Heart left ventricle (tissue), 16 donors: ENCODE measurements at regions not wholly inside any gene's neighbourhood (a gene's known extent, or its start where the extent isn't known, plus 50 kb on each side); places are given as distances from the start of the nearest gene placed in this dataset.

ENCODE experiments used
- ATAC-seq, 4 donors: fragments of 200-7000 bp; cut with Tn5 transposase; one replicate each; pipeline ENCODE4 v1.9.1; 2020 to 2022; ENCODE audit warnings: moderate library complexity in 4 of 4, mild to moderate bottlenecking in 3 of 4, moderate number of reproducible peaks in 1 of 4
- DNase-seq, 5 donors: peaks; one replicate each; pipeline ENCODE4 v3.0.0-alpha.2; 2020
- H3K27ac ChIP-seq, 12 donors: fragments of 200-600 bp; sonication (generic) in 4 of 12; one replicate each; pipeline versions ENCODE4 v1.5.0 to v1.8.0; 2016 to 2022; ENCODE audit warnings: mild to moderate bottlenecking in 2 of 12
- H3K27me3 ChIP-seq, 9 donors: fragments of 200-600 bp; sonication (generic) in 2 of 9; one replicate each; pipeline versions ENCODE4 v1.5.1 to v1.8.0; 2016 to 2022; ENCODE audit warnings: mild to moderate bottlenecking in 3 of 9
- H3K36me3 ChIP-seq, 9 donors: fragments of 200-600 bp; sonication (generic) in 2 of 9; one replicate each; pipeline versions ENCODE4 v1.5.0 to v1.8.0; 2018 to 2022; ENCODE audit warnings: mild to moderate bottlenecking in 2 of 9
- H3K4me1 ChIP-seq, 12 donors: fragments of 200-600 bp; sonication (generic) in 4 of 12; one replicate each; pipeline versions ENCODE4 v1.5.0 to v1.8.0; 2016 to 2022; ENCODE audit warnings: mild to moderate bottlenecking in 3 of 12
- H3K4me3 ChIP-seq, 12 donors: fragments of 200-600 bp; sonication (generic) in 4 of 12; one replicate each; pipeline versions ENCODE4 v1.5.0 to v1.8.0; 2017 to 2022; ENCODE audit warnings: mild to moderate bottlenecking in 9 of 12, moderate library complexity in 4 of 12
- H3K9me3 ChIP-seq, 12 donors: fragments of 200-600 bp; sonication (generic) in 4 of 12; one replicate each; pipeline versions ENCODE4 v1.5.0 to v1.8.0; 2016 to 2022; ENCODE audit warnings: mild to moderate bottlenecking in 1 of 12
- CTCF ChIP-seq, 12 donors: fragments of 200-600 bp; sonication (generic) in 4 of 12; IDR thresholded peaks; one replicate each; pipeline versions ENCODE4 v1.5.0 to v1.8.0; 2018 to 2022; ENCODE audit warnings: antibody characterized with exemption in 12 of 12, mild to moderate bottlenecking in 5 of 12
- POLR2A ChIP-seq, 2 donors: fragments of 450-650 bp; IDR thresholded peaks; one replicate each; pipeline ENCODE4 v1.6.1; 2017; ENCODE audit warnings: antibody characterized with exemption in 2 of 2, mild to moderate bottlenecking in 2 of 2, moderate library complexity in 2 of 2
- WGBS, 4 donors: extraction: QIAGEN DNeasy Blood & Tissue Kit in 2 of 4; methylation state at CpG; one replicate each; pipeline versions ENCODE4 v1.1.5 to v1.1.7; 2013 to 2018; 5-methylcytosine and 5-hydroxymethylcytosine counted together
- intact Hi-C, 10 donors: fragments of 100-400 bp; cut with DNase I; formaldehyde crosslinking; loops; one replicate each; pipeline versions ENCODE4 v1.11.1 to v1.14.2; 2022
- donor health status: ischemic (EF 13 %, LVEDD 7.1; RV severe dilation, severe dysfunction).
- donor health status: healthy with polysubstance abuse.
- donor health status: DM: no; HTN: yes; CAD: no.
- donor health status: DM: no; HTN: no; CAD: no.
- donor health status: ischemic (EF 25% LVEDD 6.9; RV normal size, moderate dysfunction).
- donor health status: ischemic (EF 25% LVEDD 5.7; RV mildly dilated, moderate dysfunction).
- donor health status: healthy.
- donor health status: DM: yes; HTN: yes; CAD: no.
- donor health status: ischemic (EF 35%, LVEDD 5.7; RV mildly dilated, moderate dysfunction).
- donor health status: nonischemic (EF 11% LVEDD 7.7; RV severe dilation, severe dysfunction).
- donor health status: DM: yes; HTN: yes; CAD: no.
- donor health status: PGD.
- donor health status: ischemic (EF 29% LVEDD 5.4; RV normal size, mild dysfunction).
- donor health status: nonischemic (EF 23%, LVEDD 6.1; RV moderate dilation, normal function).

GRCh38 chr13:106139377-106139776 lies 396.1 kb downstream of the EFNB2 start:
- intact Hi-C loops = no loop called here
- H3K4me1 ChIP-seq = no peaks in the 10 kb centered on the region
- no peak overlapping the region for H3K4me3 ChIP-seq
- WGBS, 4 donors = 79 to 85% (median 81%) methylated on average over 4 of the region's 4 CpGs
- no peaks in the 10 kb centered on the region for H3K36me3 ChIP-seq
- H3K9me3 ChIP-seq = peaks cover 0 to 9% (median 0%) of the 10 kb centered on the region in 12 donors
- H3K27ac ChIP-seq = no peak overlapping the region
- ATAC-seq (no peak), DNase-seq (no peak)
- H3K27me3 ChIP-seq = no peaks in the 10 kb centered on the region
- TF ChIP-seq POLR2A (IDR thresholded peaks at IDR 0.05) (no peak), CTCF (IDR thresholded peaks at IDR 0.05) (no peak)

GRCh38 chr13:106138620-106139019 lies 396.8 kb downstream of the EFNB2 start:
- H3K4me3 ChIP-seq = no peak overlapping the region
- no peak overlapping the region for H3K27ac ChIP-seq
- ATAC-seq (no peak), DNase-seq (no peak)
- H3K36me3 ChIP-seq = no peaks in the 10 kb centered on the region
- intact Hi-C loops = no loop called here
- no peaks in the 10 kb centered on the region for H3K4me1 ChIP-seq
- TF ChIP-seq CTCF (IDR thresholded peaks at IDR 0.05) = no peak
- TF ChIP-seq POLR2A (IDR thresholded peaks at IDR 0.05) = no peak
- H3K27me3 ChIP-seq = no peaks in the 10 kb centered on the region
- peaks cover 0 to 17% (median 0%) of the 10 kb centered on the region in 12 donors for H3K9me3 ChIP-seq

GRCh38 chr13:106133025-106133424 lies 402.4 kb downstream of the EFNB2 start:
- no peak for DNase-seq
- WGBS, 4 donors = 55 to 81% (median 67%) methylated on average over 2 of the region's 2 CpGs
- intact Hi-C loops = no loop called here
- H3K4me3 ChIP-seq = no peak overlapping the region
- H3K27me3 ChIP-seq = no peaks in the 10 kb centered on the region
- no peak for TF ChIP-seq CTCF (IDR thresholded peaks at IDR 0.05)
- TF ChIP-seq POLR2A (IDR thresholded peaks at IDR 0.05) = no peak
- no peak for ATAC-seq
- H3K9me3 ChIP-seq = peaks cover 0 to 19% (median 0%) of the 10 kb centered on the region in 12 donors
- no peaks in the 10 kb centered on the region for H3K36me3 ChIP-seq
- no peaks in the 10 kb centered on the region for H3K4me1 ChIP-seq
- H3K27ac ChIP-seq = no peak overlapping the region

GRCh38 chr13:106132216-106132615 lies 403.2 kb downstream of the EFNB2 start:
- Histone ChIP-seq H3K9me3 (peaks cover 0 to 16% (median 0%) of the 10 kb centered on the region in 12 donors), H3K4me1 (no peaks in the 10 kb centered on the region), H3K27me3 (no peaks in the 10 kb centered on the region), H3K4me3 (no peak overlapping the region), H3K27ac (no peak overlapping the region), H3K36me3 (no peaks in the 10 kb centered on the region)
- 87 to 96% (median 92%) methylated on average over 1 of the region's 1 CpG for WGBS, 4 donors
- no peak for ATAC-seq
- no peak for DNase-seq
- TF ChIP-seq POLR2A (IDR thresholded peaks at IDR 0.05) (no peak), CTCF (IDR thresholded peaks at IDR 0.05) (no peak)
- intact Hi-C loops = no loop called here
